HG02938 (cell line): ENCODE measurements at regions not wholly inside any gene's neighbourhood (a gene's known extent, or its start where the extent isn't known, plus 50 kb on each side); places are given as distances from the start of the nearest gene placed in this dataset.

Experiments used
- ATAC-seq: cut with Tn5 transposase; IDR thresholded peaks from one replicate; pipeline ENCODE4 v1.9.1; 2021; ENCODE audit warnings: mild to moderate bottlenecking, moderate library complexity; ENCODE audit not compliant: unreplicated experiment

DNA sequence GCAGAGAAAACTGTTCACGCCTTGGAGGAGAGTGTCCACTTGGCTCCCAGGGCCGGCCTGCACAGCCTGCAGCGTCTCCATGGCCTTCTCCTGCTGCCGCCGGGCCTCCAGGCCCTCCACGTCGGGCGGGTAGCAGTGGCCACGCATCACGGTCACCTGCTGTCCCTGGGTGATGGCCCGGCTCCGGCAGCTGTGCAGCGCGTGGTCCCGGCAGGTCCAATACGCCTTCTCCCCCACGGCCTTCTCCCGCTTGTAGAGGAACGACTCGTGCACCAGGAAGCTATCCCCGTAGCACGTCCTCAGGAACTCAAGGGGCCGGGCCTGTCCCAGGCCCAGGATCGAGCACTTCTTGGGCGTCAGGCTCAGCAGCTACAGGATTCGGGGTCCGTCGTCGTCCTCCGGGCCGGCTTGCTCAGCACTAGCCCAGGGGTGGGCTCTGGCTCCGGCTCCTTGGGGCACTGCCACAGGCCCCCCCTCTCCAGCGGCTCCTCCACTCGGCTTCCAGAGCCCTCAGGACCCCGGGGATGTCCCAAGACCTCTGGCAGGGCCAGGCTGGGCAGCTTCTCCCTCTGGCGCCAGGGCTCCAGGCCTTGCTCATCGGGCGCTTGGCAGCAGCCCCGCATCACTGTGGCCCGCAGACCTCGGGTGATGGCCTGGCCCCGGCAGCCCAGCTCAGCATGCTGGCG lies 83.6 kb upstream of the FXR1 start:
- no peak for ATAC-seq

DNA sequence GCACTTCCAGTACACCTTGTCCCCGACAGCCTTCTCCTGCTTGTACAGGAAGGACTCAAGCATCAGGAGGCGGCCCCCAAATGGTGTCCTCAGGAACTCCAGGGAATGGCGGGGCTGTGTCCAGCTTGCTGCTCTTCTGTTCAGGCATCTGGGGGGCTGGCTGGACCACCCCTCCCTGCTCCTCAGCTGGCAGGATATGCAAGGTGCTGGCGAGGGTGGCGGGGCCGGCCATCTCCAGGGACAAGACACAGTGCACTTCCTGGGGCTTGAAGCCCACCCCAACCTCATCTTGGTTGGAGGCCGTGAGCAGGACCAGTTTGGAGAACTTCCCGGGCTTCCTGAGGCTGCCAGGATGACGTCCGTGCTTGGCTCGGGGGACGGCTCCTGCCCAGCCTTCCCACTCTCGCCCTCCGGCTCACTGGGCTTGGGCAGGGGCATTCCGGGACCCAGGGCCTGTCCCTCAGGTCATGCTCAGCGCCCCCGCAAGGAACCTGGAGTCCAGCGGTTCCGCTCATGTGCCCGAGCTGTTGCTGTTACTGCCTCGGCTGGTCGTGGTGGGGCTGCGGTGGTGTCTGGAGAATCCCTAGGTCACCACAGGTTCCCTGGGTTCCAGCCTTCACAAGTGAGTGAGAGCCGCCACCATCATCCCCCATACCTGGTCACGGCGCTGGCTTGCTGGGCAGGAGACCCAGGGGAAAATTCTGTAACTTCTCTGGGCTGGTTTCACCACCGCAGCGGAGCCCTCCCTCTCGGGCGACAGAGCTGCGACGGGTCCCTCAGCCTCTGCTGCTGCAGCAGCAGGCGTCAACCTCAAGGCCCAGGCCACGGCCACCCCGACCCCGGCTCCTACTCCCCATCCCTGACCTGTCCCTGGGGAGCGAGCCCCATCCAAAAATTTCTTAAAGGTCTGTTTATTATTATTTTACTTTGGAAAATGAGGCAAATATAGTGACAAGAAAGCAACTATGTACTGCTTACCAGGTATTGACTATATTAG lies 82.8 kb upstream of the FXR1 start:
- no peak for ATAC-seq

DNA sequence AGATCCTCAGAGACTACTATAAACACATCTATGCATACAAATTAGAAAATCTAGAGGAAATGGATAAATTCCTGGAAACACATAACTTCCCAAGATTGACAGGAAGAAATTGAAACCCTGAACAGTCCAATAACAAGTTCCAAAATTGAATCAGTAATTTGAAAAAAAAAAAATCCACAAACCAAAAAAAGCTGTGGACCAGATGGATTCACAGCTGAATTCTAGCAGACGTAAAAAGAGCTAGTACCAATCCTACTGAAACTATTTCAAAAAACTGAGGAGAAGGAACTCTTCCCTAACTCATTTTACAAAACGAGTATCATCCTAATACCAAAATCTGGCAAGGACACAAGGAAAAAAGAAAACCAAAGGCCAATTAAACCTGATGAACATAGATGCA lies 77.0 kb upstream of the FXR1 start:
- no peak for ATAC-seq

DNA sequence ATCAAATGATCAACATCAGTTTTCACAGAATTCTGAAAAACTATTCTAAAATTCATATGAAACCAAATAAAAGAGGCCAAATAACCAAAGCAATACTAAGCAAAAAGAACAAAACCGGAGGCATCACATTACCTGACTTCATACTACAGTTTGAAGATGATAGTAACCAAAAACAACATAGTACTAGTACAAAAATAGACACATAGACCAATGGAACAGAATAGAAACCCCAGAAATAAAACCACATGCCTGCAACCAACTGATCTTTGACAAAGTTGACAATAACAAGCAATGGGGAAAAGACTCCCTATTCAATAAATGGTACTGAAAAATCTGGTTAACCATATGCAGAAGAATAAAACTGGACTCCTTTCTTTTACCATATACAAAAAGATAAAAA lies 75.7 kb upstream of the FXR1 start:
- ATAC-seq, result no peak

DNA sequence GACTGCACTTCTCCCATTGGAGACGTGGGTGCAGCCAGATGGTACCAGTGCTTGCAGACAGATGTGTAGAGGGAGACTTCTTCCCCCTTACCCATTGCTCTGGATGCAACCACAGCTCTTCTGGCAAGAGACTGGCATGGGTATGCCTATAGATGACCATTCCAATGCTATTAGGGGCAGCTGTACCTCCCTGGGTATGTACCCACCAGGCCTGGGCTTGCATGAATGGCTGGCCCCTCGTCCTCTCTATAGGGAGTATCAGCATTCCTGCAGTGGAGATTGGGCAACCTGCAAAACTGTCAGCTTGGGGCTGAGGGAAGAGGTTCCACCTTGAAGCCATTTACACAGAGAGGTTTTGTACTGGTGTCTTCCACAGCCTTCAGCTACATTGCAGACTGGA lies 57.6 kb upstream of the FXR1 start:
- no peak for ATAC-seq

DNA sequence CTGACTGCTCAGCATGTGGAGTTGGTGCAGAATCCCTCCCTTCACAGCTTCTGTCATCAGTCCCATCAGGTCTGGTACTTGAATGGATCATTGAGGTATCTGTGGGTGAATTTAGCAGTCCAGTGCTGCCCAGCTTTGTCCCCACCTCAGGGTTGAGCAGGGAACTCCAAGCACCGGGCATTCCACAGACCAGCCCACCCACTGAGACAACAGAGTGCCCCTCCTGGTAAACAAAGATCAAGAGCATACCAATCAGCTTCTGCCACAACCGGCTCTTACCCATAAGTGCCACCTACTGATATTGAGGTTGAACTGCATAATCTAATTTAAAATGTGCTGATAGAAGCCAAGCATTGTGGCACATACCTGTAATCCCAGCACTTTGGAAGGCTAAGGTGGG lies 57.1 kb upstream of the FXR1 start:
- peak; percentile 76 for ATAC-seq

DNA sequence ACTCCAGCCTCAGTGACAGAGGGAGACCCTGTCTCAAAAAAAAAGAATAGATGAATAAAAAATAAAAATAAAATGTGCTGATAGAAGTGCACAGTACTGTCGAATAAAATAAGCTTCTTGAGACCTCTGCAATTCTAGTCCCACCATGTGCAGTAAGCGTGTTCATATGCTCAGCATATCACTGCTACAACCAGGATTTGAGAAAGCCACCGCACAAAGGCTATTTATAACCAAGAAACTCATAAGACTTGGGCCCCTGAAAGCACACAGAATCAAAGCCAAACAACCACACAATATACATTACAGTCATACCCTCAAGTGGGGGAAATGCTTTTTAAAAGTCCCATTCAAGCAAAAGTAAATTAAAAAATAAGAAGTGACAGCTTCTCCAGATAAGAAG lies 56.5 kb upstream of the FXR1 start:
- no peak for ATAC-seq

DNA sequence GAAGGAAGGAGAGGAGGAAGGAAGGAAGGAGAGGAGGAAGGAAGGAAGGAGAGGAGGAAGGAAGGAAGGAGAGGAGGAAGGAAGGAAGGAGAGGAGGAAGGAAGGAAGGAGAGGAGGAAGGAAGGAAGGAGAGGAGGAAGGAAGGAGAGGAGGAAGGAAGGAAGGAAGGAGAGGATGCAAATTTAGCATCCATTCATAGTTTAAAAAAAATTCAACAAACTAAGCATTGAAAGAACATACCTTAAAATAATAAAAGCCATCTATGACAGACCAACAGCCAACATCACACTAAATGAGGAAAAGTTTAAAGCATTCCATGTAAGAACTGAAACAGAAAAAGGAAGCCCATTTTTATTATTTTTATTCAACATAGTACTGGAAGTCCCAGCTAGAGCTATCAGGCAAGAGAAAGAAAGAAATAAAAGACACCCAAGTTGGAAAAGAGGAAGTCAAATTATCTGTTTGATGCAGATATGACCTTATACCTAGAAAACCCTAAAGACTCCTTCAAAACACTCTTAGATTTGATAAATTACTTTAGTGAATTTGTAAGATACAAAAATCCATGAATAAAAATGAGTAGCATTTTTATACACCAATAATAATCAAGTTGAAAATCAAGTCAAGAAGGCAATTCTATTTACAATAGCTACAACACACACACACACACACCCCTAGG lies 52.2 kb upstream of the FXR1 start:
- ATAC-seq, result no peak
